IMR-90 (cell line): ENCODE measurements at regions not wholly inside any gene's neighbourhood (a gene's known extent, or its start where the extent isn't known, plus 50 kb on each side); places are given as distances from the start of the nearest gene placed in this dataset.

ENCODE experiments used
- ATAC-seq: fragments of 200-7000 bp; cut with Tn5 transposase; 2 replicates; pipeline ENCODE4 v1.9.1; 2020; ENCODE audit warnings: low read depth, mild to moderate bottlenecking, moderate library complexity
- BruUV-seq: library from RNA; stranded (reverse); fragments of 400-500 nt; replicated peaks from 2 replicates; lab custom pipeline; 2021; lab: Mats Ljungman, UMichigan
- CTCF ChIA-PET: fragments of 300-600 bp; formaldehyde crosslinking; extraction: SDS; loops from one replicate; lab custom pipeline; 2021; ENCODE audit warnings: antibody characterized with exemption; lab: Yijun Ruan, JAX
- POLR2A ChIA-PET: fragments of 300-600 bp; sonication (Branson Sonifier 250); formaldehyde crosslinking; loops from one replicate; lab custom pipeline; 2022; ENCODE audit warnings: antibody characterized with exemption; ENCODE audit not compliant: unreplicated experiment; lab: Charles Lee
- DNase-seq: peaks from one replicate; pipeline ENCODE4 v3.0.0; 2013
- H2AFZ ChIP-seq: replicated peaks from 2 replicates; pipeline ENCODE3; 2013; ENCODE audit warnings: low read length, mild to moderate bottlenecking; ENCODE audit not compliant: poor library complexity
- H2AK5ac ChIP-seq: 2 replicates; pipeline ENCODE4 v1.6.1; 2013; ENCODE audit warnings: low read depth, low read length, inconsistent platforms
- H2AK9ac ChIP-seq: replicated peaks from 2 replicates; pipeline ENCODE3; 2013; ENCODE audit warnings: mild to moderate bottlenecking, low read depth, low read length, moderate library complexity; ENCODE audit not compliant: poor library complexity
- H2BK120ac ChIP-seq: 2 replicates; pipeline ENCODE4 v1.6.1; 2013; ENCODE audit warnings: low read depth, low read length, inconsistent platforms
- H2BK15ac ChIP-seq: 3 replicates; pipeline ENCODE4 v1.6.1; 2013; ENCODE audit warnings: low read depth, low read length, inconsistent platforms
- H2BK20ac ChIP-seq: 2 replicates; pipeline ENCODE4 v1.6.1; 2013; ENCODE audit warnings: low read depth, mild to moderate bottlenecking, inconsistent platforms, low read length, moderate library complexity
- H2BK5ac ChIP-seq: 2 replicates; pipeline ENCODE4 v1.6.1; 2013; ENCODE audit warnings: mild to moderate bottlenecking, low read depth, low read length, inconsistent platforms; ENCODE audit not compliant: poor library complexity, severe bottlenecking
- H3K14ac ChIP-seq: replicated peaks from 2 replicates; pipeline ENCODE4 v1.6.1; 2013; ENCODE audit warnings: low read depth, low read length, inconsistent platforms
- H3K18ac ChIP-seq: 2 replicates; pipeline ENCODE4 v1.6.1; 2013; ENCODE audit warnings: low read depth, low read length, control low read depth
- H3K23ac ChIP-seq: 2 replicates; pipeline ENCODE4 v1.6.1; 2013; ENCODE audit warnings: low read depth, low read length, inconsistent platforms
- H3K27ac ChIP-seq: 2 replicates; pipeline ENCODE4 v1.5.1; 2013; ENCODE audit warnings: mild to moderate bottlenecking, control low read depth, low read length; ENCODE audit not compliant: insufficient read depth
- H3K27me3 ChIP-seq: 2 replicates; pipeline ENCODE4 v1.6.1; 2013; ENCODE audit warnings: low read length; ENCODE audit not compliant: control insufficient read depth, insufficient read depth
- H3K36me3 ChIP-seq: 2 replicates; pipeline ENCODE4 v1.6.1; 2013; ENCODE audit warnings: low read length, mixed read lengths; ENCODE audit not compliant: control insufficient read depth, insufficient read depth
- H3K4ac ChIP-seq: 2 replicates; pipeline ENCODE4 v1.6.1; 2013; ENCODE audit warnings: low read depth, low read length, inconsistent platforms
- H3K4me1 ChIP-seq: 2 replicates; pipeline ENCODE4 v1.6.1; 2013; ENCODE audit warnings: low read length, mixed read lengths; ENCODE audit not compliant: control insufficient read depth, insufficient read depth
- H3K4me2 ChIP-seq: 2 replicates; pipeline ENCODE4 v1.6.1; 2013; ENCODE audit warnings: low read depth, mild to moderate bottlenecking, control low read depth, low read length, moderate library complexity
- H3K4me3 ChIP-seq: 2 replicates; pipeline ENCODE4 v1.5.1; 2013; ENCODE audit warnings: low read depth, mild to moderate bottlenecking, control low read depth, low read length, moderate library complexity; ENCODE audit not compliant: insufficient read depth
- H3K56ac ChIP-seq: 2 replicates; pipeline ENCODE4 v1.6.1; 2013; ENCODE audit warnings: low read length, inconsistent platforms; ENCODE audit not compliant: insufficient read depth; ENCODE audit errors: extremely low read depth
- H3K79me1 ChIP-seq, 2 experiments: 2 replicates each; pipeline ENCODE4 v1.6.1; 2013; ENCODE audit warnings: low read length in 2 of 2, inconsistent platforms in 1 of 2, low read depth in 1 of 2
- H3K9ac ChIP-seq: 2 replicates; pipeline ENCODE4 v1.6.1; 2013; ENCODE audit warnings: low read depth, low read length, control low read depth
- H3K9me1 ChIP-seq: 2 replicates; pipeline ENCODE4 v1.6.1; 2013; ENCODE audit warnings: low read length, inconsistent platforms; ENCODE audit not compliant: insufficient read depth
- H3K9me3 ChIP-seq: 2 replicates; pipeline ENCODE4 v1.6.1; 2013; ENCODE audit warnings: low read length; ENCODE audit not compliant: control insufficient read depth, insufficient read depth
- H4K20me1 ChIP-seq: 2 replicates; pipeline ENCODE4 v1.6.1; 2013; ENCODE audit warnings: low read length, inconsistent platforms; ENCODE audit not compliant: insufficient read depth
- H4K5ac ChIP-seq: 2 replicates; pipeline ENCODE4 v1.6.1; 2013; ENCODE audit warnings: mild to moderate bottlenecking, low read depth, low read length, control low read depth
- H4K8ac ChIP-seq, 2 experiments: 2 replicates each; pipeline ENCODE4 v1.6.1; 2013; ENCODE audit warnings: low read depth in 2 of 2, low read length in 2 of 2, control low read depth in 1 of 2, inconsistent platforms in 1 of 2
- H4K91ac ChIP-seq: 2 replicates; pipeline ENCODE4 v1.6.1; 2013; ENCODE audit warnings: low read depth, low read length, inconsistent platforms; ENCODE audit not compliant: insufficient read depth
- BHLHE40 ChIP-seq: fragments of 150-350 bp; IDR thresholded peaks from 2 replicates; pipeline ENCODE4 v1.6.1; 2016; ENCODE audit warnings: mild to moderate bottlenecking, low read depth, low read length
- CEBPB ChIP-seq: IDR thresholded peaks from 2 replicates; pipeline ENCODE4 v1.6.1; 2012; ENCODE audit warnings: low read depth, low read length, improper control_type of control experiment
- CHD1 ChIP-seq: IDR thresholded peaks from 2 replicates; pipeline ENCODE4 v1.6.1; 2012; ENCODE audit warnings: low read depth, low read length, improper control_type of control experiment
- CTCF ChIP-seq: conservative IDR thresholded peaks from 2 replicates; pipeline ENCODE4 v1.5.1; 2012; ENCODE audit warnings: mild to moderate bottlenecking, low read depth, low read length, improper control_type of control experiment
- ELK1 ChIP-seq: fragments of 150-350 bp; IDR thresholded peaks from 2 replicates; pipeline ENCODE4 v1.6.1; 2016; ENCODE audit warnings: low read depth, mild to moderate bottlenecking, low read length, moderate library complexity, borderline replicate concordance
- FOS ChIP-seq: fragments of 150-350 bp; IDR thresholded peaks from 2 replicates; pipeline ENCODE4 v1.6.1; 2016; ENCODE audit warnings: low read depth, low read length
- MAFK ChIP-seq: IDR thresholded peaks from 2 replicates; pipeline ENCODE4 v1.6.1; 2012; ENCODE audit warnings: low read depth, low read length, improper control_type of control experiment
- MAZ ChIP-seq: IDR thresholded peaks from 2 replicates; pipeline ENCODE4 v1.6.1; 2012; ENCODE audit warnings: low read depth, mild to moderate bottlenecking, low read length, improper control_type of control experiment, moderate library complexity, borderline replicate concordance
- MXI1 ChIP-seq: IDR thresholded peaks from 2 replicates; pipeline ENCODE4 v1.6.1; 2012; ENCODE audit warnings: low read depth, mild to moderate bottlenecking, low read length, moderate library complexity, borderline replicate concordance
- NFE2L2 ChIP-seq: fragments of 150-350 bp; IDR thresholded peaks from 2 replicates; pipeline ENCODE4 v1.6.1; 2016; ENCODE audit warnings: low read depth, mild to moderate bottlenecking, low read length
- POLR2A ChIP-seq: IDR thresholded peaks from 2 replicates; pipeline ENCODE4 v1.6.1; 2012; ENCODE audit warnings: mild to moderate bottlenecking, low read depth, low read length
- RAD21 ChIP-seq: IDR thresholded peaks from 2 replicates; pipeline ENCODE4 v1.6.1; 2012; ENCODE audit warnings: low read length, improper control_type of control experiment
- RCOR1 ChIP-seq: IDR thresholded peaks from 2 replicates; pipeline ENCODE4 v1.6.1; 2012; ENCODE audit warnings: mild to moderate bottlenecking, low read length, improper control_type of control experiment; ENCODE audit not compliant: insufficient replicate concordance
- RFX5 ChIP-seq: IDR thresholded peaks from 2 replicates; pipeline ENCODE4 v1.8.0; 2012; ENCODE audit warnings: low read depth, mild to moderate bottlenecking, low read length, moderate library complexity
- USF2 ChIP-seq: fragments of 150-350 bp; IDR thresholded peaks from 2 replicates; pipeline ENCODE4 v1.6.1; 2017; ENCODE audit warnings: mild to moderate bottlenecking, antibody characterized with exemption, low read length, low read depth
- WGBS, 2 experiments: methylation state at CpG; one replicate each; pipeline versions ENCODE4 v1.1.5 to v1.1.7; 2013; ENCODE audit warnings: missing lambda C conversion rate in 2 of 2; ENCODE audit not compliant: insufficient read length in 1 of 2; ENCODE audit errors: extremely low coverage in 2 of 2; 5-methylcytosine and 5-hydroxymethylcytosine counted together
- dilution Hi-C: fragments of 300-500 bp; cut with HindIII; formaldehyde crosslinking; loops from one replicate; pipeline ENCODE4 v1.14.3; 2018; ENCODE audit warnings: low sequenced_read_pairs; ENCODE audit not compliant: unreplicated experiment
- in situ Hi-C: fragments of 300-500 bp; cut with MboI; formaldehyde crosslinking; loops from 3 replicates; pipeline ENCODE4 v1.14.3; 2019; ENCODE audit warnings: low sequenced_read_pairs, inconsistent platforms, mixed read lengths
- intact Hi-C: fragments of 100-400 bp; cut with micrococcal nuclease; formaldehyde crosslinking; loops from 2 replicates; pipeline ENCODE4 v1.10.0; 2022

GRCh38 chrX:120763269-120763668, 112.4 kb downstream of the CT47B1 start:
- TF ChIP-seq MAZ, result no peak
- no peak for TF ChIP-seq NFE2L2
- TF ChIP-seq FOS, result no peak
- no peak for TF ChIP-seq MXI1
- no peak for TF ChIP-seq USF2
- TF ChIP-seq CHD1, result no peak
- no peak for TF ChIP-seq CTCF
- TF ChIP-seq BHLHE40, result no peak
- no peak for TF ChIP-seq RFX5
- no peak for TF ChIP-seq POLR2A
- TF ChIP-seq MAFK, result no peak
- TF ChIP-seq RCOR1, result no peak
- no peak for TF ChIP-seq ELK1
- TF ChIP-seq RAD21, result no peak
- TF ChIP-seq CEBPB, result no peak
- dilution Hi-C loops, result no loop called here
- no peaks in the 10 kb centered on the region for H3K4me1 ChIP-seq
- no peak overlapping the region for H4K91ac ChIP-seq
- no peaks in the 10 kb centered on the region for H3K36me3 ChIP-seq
- H2AK5ac ChIP-seq, result no peak overlapping the region
- no peak overlapping the region for H2AFZ ChIP-seq
- intact Hi-C loops, result no loop called here
- no peak overlapping the region for H2BK20ac ChIP-seq
- H3K4ac ChIP-seq, result no peak overlapping the region
- no peak overlapping the region for H3K4me2 ChIP-seq
- H3K23ac ChIP-seq, result no peak overlapping the region
- in situ Hi-C loops, result loop anchor here (25.0 kb wide), 1 partner anchor 251 kb away; no protein-coding TSS in a partner anchor
- no peak overlapping the region for H3K18ac ChIP-seq
- H4K8ac ChIP-seq, result no peak overlapping the region
- DNase-seq (no peak), ATAC-seq (no peak)
- H3K4me3 ChIP-seq, result no peak overlapping the region
- no peak overlapping the region for H3K9ac ChIP-seq
- no peak overlapping the region for H3K56ac ChIP-seq
- H3K79me1 ChIP-seq, result no peaks in the 10 kb centered on the region
- no peak overlapping the region for H2BK120ac ChIP-seq
- no peak overlapping the region for H4K5ac ChIP-seq
- H3K27ac ChIP-seq, result no peak overlapping the region
- no peak overlapping the region for H3K14ac ChIP-seq
- POLR2A ChIA-PET, result no interaction called here
- no peak overlapping the region for H2BK15ac ChIP-seq
- BruUV-seq, result no TSS peak
- H3K27me3 ChIP-seq, result no peaks in the 10 kb centered on the region
- CTCF ChIA-PET, result interaction anchor here (1.2 kb wide), 1 partner anchor 27 kb away, joined by 4 read pairs; no protein-coding TSS in a partner anchor
- no peak overlapping the region for H2BK5ac ChIP-seq
- no CpG with 5 or more reads among the region's 2 CpGs for WGBS, 2 experiments
- no peaks in the 10 kb centered on the region for H4K20me1 ChIP-seq
- H3K9me1 ChIP-seq, result no peaks in the 10 kb centered on the region
- H3K9me3 ChIP-seq, result no peaks in the 10 kb centered on the region
- H2AK9ac ChIP-seq, result no peak overlapping the region
